Trophoblast cell (in vitro differentiated cells and primary cell): ENCODE measurements at regions not wholly inside any gene's neighbourhood (a gene's known extent, or its start where the extent isn't known, plus 50 kb on each side); places are given as distances from the start of the nearest gene placed in this dataset.

Source experiments
- DNase-seq, 2 donors: peaks; one replicate each; pipeline ENCODE4 v3.0.0-alpha.2; 2016
- H2AFZ ChIP-seq: 2 replicates; pipeline ENCODE4 v1.6.1; 2013; ENCODE audit warnings: low read length, moderate library complexity, mild to moderate bottlenecking; ENCODE audit not compliant: insufficient read depth, poor library complexity
- H2AK5ac ChIP-seq: 2 replicates; pipeline ENCODE4 v1.6.1; 2013; ENCODE audit warnings: mild to moderate bottlenecking, low read length
- H2BK120ac ChIP-seq: 2 replicates; pipeline ENCODE4 v1.6.1; 2013; ENCODE audit warnings: low read length, mild to moderate bottlenecking, moderate library complexity; ENCODE audit not compliant: insufficient read depth, poor library complexity
- H2BK12ac ChIP-seq: 2 replicates; pipeline ENCODE4 v1.6.1; 2013; ENCODE audit warnings: mild to moderate bottlenecking, low read length, moderate library complexity
- H2BK5ac ChIP-seq: 2 replicates; pipeline ENCODE4 v1.6.1; 2013; ENCODE audit warnings: low read length, low read depth, moderate library complexity, mild to moderate bottlenecking; ENCODE audit not compliant: poor library complexity
- H3K14ac ChIP-seq: 2 replicates; pipeline ENCODE4 v1.6.1; 2013; ENCODE audit warnings: mild to moderate bottlenecking, low read length
- H3K18ac ChIP-seq: 2 replicates; pipeline ENCODE4 v1.6.1; 2013; ENCODE audit warnings: mild to moderate bottlenecking, low read length
- H3K23ac ChIP-seq: 2 replicates; pipeline ENCODE4 v1.6.1; 2013; ENCODE audit warnings: low read length
- H3K27ac ChIP-seq: 2 replicates; pipeline ENCODE4 v1.5.1; 2013; ENCODE audit warnings: low read depth, mild to moderate bottlenecking, inconsistent platforms, low read length, moderate library complexity
- H3K27me3 ChIP-seq: 2 replicates; pipeline ENCODE4 v1.6.1; 2013; ENCODE audit warnings: inconsistent platforms, mild to moderate bottlenecking, low read length, moderate library complexity; ENCODE audit not compliant: insufficient read depth
- H3K36me3 ChIP-seq, 2 experiments: 1 replicate in 1 of 2; 2 replicates in 1 of 2; pipeline ENCODE4 v1.6.1; 2013; ENCODE audit warnings: low read length in 2 of 2, mild to moderate bottlenecking in 2 of 2, moderate library complexity in 1 of 2; ENCODE audit not compliant: insufficient read depth in 2 of 2, control insufficient read depth in 1 of 2
- H3K4ac ChIP-seq: 2 replicates; pipeline ENCODE4 v1.6.1; 2013; ENCODE audit warnings: low read depth, mild to moderate bottlenecking, low read length, moderate library complexity
- H3K4me1 ChIP-seq, 2 experiments: 1 replicate in 1 of 2; 2 replicates in 1 of 2; pipeline ENCODE4 v1.6.1; 2013; ENCODE audit warnings: low read length in 2 of 2, mild to moderate bottlenecking in 2 of 2, moderate library complexity in 1 of 2; ENCODE audit not compliant: insufficient read depth in 2 of 2, control insufficient read depth in 1 of 2
- H3K4me2 ChIP-seq: 2 replicates; pipeline ENCODE4 v1.6.1; 2013; ENCODE audit warnings: inconsistent platforms, mild to moderate bottlenecking, low read length, moderate library complexity
- H3K4me3 ChIP-seq: 2 replicates; pipeline ENCODE4 v1.5.1; 2013; ENCODE audit warnings: mild to moderate bottlenecking, low read depth, low read length, inconsistent platforms
- H3K79me1 ChIP-seq: one replicate; pipeline ENCODE4 v1.6.1; 2013; ENCODE audit warnings: low read length
- H3K79me2 ChIP-seq: 2 replicates; pipeline ENCODE4 v1.6.1; 2013; ENCODE audit warnings: low read length, mild to moderate bottlenecking; ENCODE audit not compliant: control insufficient read depth, insufficient read depth, poor library complexity
- H3K9ac ChIP-seq: 2 replicates; pipeline ENCODE4 v1.6.1; 2013; ENCODE audit warnings: mild to moderate bottlenecking, low read length
- H3K9me3 ChIP-seq: 2 replicates; pipeline ENCODE4 v1.6.1; 2013; ENCODE audit warnings: low read depth, mild to moderate bottlenecking, control low read depth, inconsistent platforms, low read length; ENCODE audit not compliant: insufficient read depth
- H4K12ac ChIP-seq: 2 replicates; pipeline ENCODE4 v1.6.1; 2013; ENCODE audit warnings: low read depth, mild to moderate bottlenecking, low read length, moderate library complexity
- H4K8ac ChIP-seq: 2 replicates; pipeline ENCODE4 v1.6.1; 2013; ENCODE audit warnings: low read depth, mild to moderate bottlenecking, low read length, moderate library complexity
- H4K91ac ChIP-seq: one replicate; pipeline ENCODE4 v1.6.1; 2013; ENCODE audit warnings: low read depth, mild to moderate bottlenecking, low read length, moderate library complexity
- WGBS: extraction: QIAGEN DNeasy Blood & Tissue Kit; methylation state at CpG from one replicate; pipeline ENCODE4 v1.1.7; 2013; ENCODE audit warnings: missing lambda C conversion rate; ENCODE audit not compliant: insufficient read length, insufficient coverage; ENCODE audit errors: extremely low coverage; 5-methylcytosine and 5-hydroxymethylcytosine counted together

- Histone ChIP-seq H3K9ac (no peak overlapping the region), H3K27ac (no peak overlapping the region), H4K12ac (no peak overlapping the region), H4K91ac (no peak overlapping the region), H2BK12ac (no peak overlapping the region), H3K23ac (no peak overlapping the region), H2BK5ac (no peak overlapping the region), H3K79me1 (no peaks in the 10 kb centered on the region), H2BK120ac (no peak overlapping the region), H2AK5ac (no peak overlapping the region), H3K79me2 (no peaks in the 10 kb centered on the region), H3K4ac (no peak overlapping the region), H3K18ac (no peak overlapping the region), H2AFZ (no peak overlapping the region), H3K4me1 (peaks cover 0 to 2% of the 10 kb centered on the region in 2 experiments), H3K9me3 (no peaks in the 10 kb centered on the region), H3K27me3 (no peaks in the 10 kb centered on the region), H4K8ac (no peak overlapping the region), H3K36me3 (no peaks in the 10 kb centered on the region), H3K4me2 (no peak overlapping the region), H3K4me3 (no peak overlapping the region), H3K14ac (no peak overlapping the region)
- DNase-seq: no peak
- WGBS: no CpG with 5 or more reads among the region's 2 CpGs
These were observed 104.7 kb upstream of the IFNG-AS1 start for GRCh38 chr12:67884596-67884995.

- H2BK12ac ChIP-seq: no peak overlapping the region
- no peaks in the 10 kb centered on the region for H3K79me2 ChIP-seq
- no peak overlapping the region for H2AFZ ChIP-seq
- H3K4me3 ChIP-seq: no peak overlapping the region
- no peak overlapping the region for H4K12ac ChIP-seq
- H4K91ac ChIP-seq: no peak overlapping the region
- H3K9me3 ChIP-seq: no peaks in the 10 kb centered on the region
- no peak overlapping the region for H2BK120ac ChIP-seq
- H3K18ac ChIP-seq: no peak overlapping the region
- H3K27me3 ChIP-seq: no peaks in the 10 kb centered on the region
- DNase-seq: no peak
- H2AK5ac ChIP-seq: no peak overlapping the region
- H3K23ac ChIP-seq: no peak overlapping the region
- H3K4me2 ChIP-seq: no peak overlapping the region
- no CpG with 5 or more reads among the region's 7 CpGs for WGBS
- H3K36me3 ChIP-seq: no peaks in the 10 kb centered on the region
- H2BK5ac ChIP-seq: no peak overlapping the region
- no peak overlapping the region for H4K8ac ChIP-seq
- H3K4ac ChIP-seq: no peak overlapping the region
- no peaks in the 10 kb centered on the region for H3K79me1 ChIP-seq
- no peak overlapping the region for H3K14ac ChIP-seq
- no peak overlapping the region for H3K27ac ChIP-seq
- no peaks in the 10 kb centered on the region for H3K4me1 ChIP-seq
- no peak overlapping the region for H3K9ac ChIP-seq
These were observed 103.7 kb upstream of the IFNG-AS1 start for GRCh38 chr12:67885375-67886169.

- no peak overlapping the region for H3K27ac ChIP-seq
- no peaks in the 10 kb centered on the region for H3K79me1 ChIP-seq
- H3K23ac ChIP-seq: no peak overlapping the region
- no peak overlapping the region for H3K4me3 ChIP-seq
- H2BK120ac ChIP-seq: no peak overlapping the region
- H3K9ac ChIP-seq: no peak overlapping the region
- no peak for DNase-seq
- no peak overlapping the region for H2AFZ ChIP-seq
- H3K4me2 ChIP-seq: no peak overlapping the region
- H4K12ac ChIP-seq: no peak overlapping the region
- no peaks in the 10 kb centered on the region for H3K9me3 ChIP-seq
- no peak overlapping the region for H3K14ac ChIP-seq
- no peak overlapping the region for H2AK5ac ChIP-seq
- no peak overlapping the region for H4K91ac ChIP-seq
- no peak overlapping the region for H2BK12ac ChIP-seq
- no peak overlapping the region for H4K8ac ChIP-seq
- H3K18ac ChIP-seq: no peak overlapping the region
- no peaks in the 10 kb centered on the region for H3K27me3 ChIP-seq
- peaks cover 3% of the 10 kb centered on the region in 2 experiments for H3K4me1 ChIP-seq
- H3K36me3 ChIP-seq: no peaks in the 10 kb centered on the region
- no peaks in the 10 kb centered on the region for H3K79me2 ChIP-seq
- H3K4ac ChIP-seq: no peak overlapping the region
- H2BK5ac ChIP-seq: no peak overlapping the region
These were observed 102.2 kb upstream of the IFNG-AS1 start for GRCh38 chr12:67887065-67887464.

- no peaks in the 10 kb centered on the region for H3K36me3 ChIP-seq
- no peak overlapping the region for H2AFZ ChIP-seq
- no peak overlapping the region for H3K4me3 ChIP-seq
- H3K18ac ChIP-seq: no peak overlapping the region
- no peaks in the 10 kb centered on the region for H3K79me1 ChIP-seq
- no peaks in the 10 kb centered on the region for H3K9me3 ChIP-seq
- H2BK12ac ChIP-seq: no peak overlapping the region
- no peak overlapping the region for H3K4ac ChIP-seq
- peaks cover 3 to 5% of the 10 kb centered on the region in 2 experiments for H3K4me1 ChIP-seq
- H3K23ac ChIP-seq: no peak overlapping the region
- no peak overlapping the region for H3K4me2 ChIP-seq
- H4K12ac ChIP-seq: no peak overlapping the region
- H3K9ac ChIP-seq: no peak overlapping the region
- H3K79me2 ChIP-seq: no peaks in the 10 kb centered on the region
- no peak overlapping the region for H4K8ac ChIP-seq
- no peak overlapping the region for H3K14ac ChIP-seq
- H4K91ac ChIP-seq: no peak overlapping the region
- H3K27ac ChIP-seq: no peak overlapping the region
- H2BK120ac ChIP-seq: no peak overlapping the region
- no peaks in the 10 kb centered on the region for H3K27me3 ChIP-seq
- no peak overlapping the region for H2BK5ac ChIP-seq
- WGBS: no CpG with 5 or more reads among the region's 2 CpGs
- DNase-seq: no peak
- H2AK5ac ChIP-seq: no peak overlapping the region
These were observed 99.3 kb upstream of the IFNG-AS1 start for GRCh38 chr12:67889931-67890330.
